PC-9 (cell line): ENCODE measurements at regions not wholly inside any gene's neighbourhood (a gene's known extent, or its start where the extent isn't known, plus 50 kb on each side); places are given as distances from the start of the nearest gene placed in this dataset.

Experiments
- BruUV-seq: library from RNA; stranded (reverse); fragments of 400-500 nt; replicated peaks from 2 replicates; lab custom pipeline; 2021; lab: Mats Ljungman, UMichigan
- CTCF ChIA-PET: fragments of 300-600 bp; sonication (Branson Sonifier 250); formaldehyde crosslinking; loops from one replicate; lab custom pipeline; 2022; ENCODE audit warnings: antibody characterized with exemption; lab: Charles Lee
- POLR2A ChIA-PET: fragments of 300-600 bp; sonication (Branson Sonifier 250); formaldehyde crosslinking; loops from one replicate; lab custom pipeline; 2022; ENCODE audit warnings: antibody characterized with exemption; ENCODE audit not compliant: unreplicated experiment; lab: Charles Lee
- DNase-seq, 2 experiments: peaks; one replicate each; pipeline versions ENCODE4 v3.0.0 to v3.0.0-alpha.2; 2015 to 2022; ENCODE audit warnings: mixed read lengths in 1 of 2
- H2AFZ ChIP-seq: fragments of 200-600 bp; sonication (generic); 2 replicates; pipeline ENCODE4 v1.8.1; 2017; ENCODE audit warnings: antibody characterized with exemption
- H3F3A ChIP-seq: fragments of 200-600 bp; sonication (generic); 2 replicates; pipeline ENCODE4 v1.8.1; 2017; ENCODE audit warnings: antibody characterized with exemption, mild to moderate bottlenecking, low read depth; ENCODE audit not compliant: insufficient read depth
- H3K27ac ChIP-seq: fragments of 200-600 bp; sonication (generic); 2 replicates; pipeline ENCODE4 v1.6.1; 2016; ENCODE audit warnings: mixed run types
- H3K27me3 ChIP-seq: fragments of 200-600 bp; sonication (generic); 2 replicates; pipeline ENCODE4 v1.6.1; 2016; ENCODE audit warnings: low read depth, mixed run types; ENCODE audit not compliant: insufficient read depth
- H3K36me3 ChIP-seq: fragments of 200-600 bp; sonication (generic); 2 replicates; pipeline ENCODE4 v1.6.1; 2016; ENCODE audit warnings: low read depth, mixed run types
- H3K4me1 ChIP-seq: fragments of 200-600 bp; sonication (generic); replicated peaks from 2 replicates; pipeline ENCODE4 v1.6.1; 2016; ENCODE audit warnings: mixed run types; ENCODE audit not compliant: insufficient read depth
- H3K4me2 ChIP-seq: fragments of 200-600 bp; sonication (generic); 2 replicates; pipeline ENCODE4 v1.6.1; 2017; ENCODE audit warnings: mixed run types
- H3K4me3 ChIP-seq: fragments of 200-600 bp; sonication (generic); 2 replicates; pipeline ENCODE4 v1.6.1; 2016; ENCODE audit warnings: mixed run types
- H3K79me2 ChIP-seq: fragments of 200-600 bp; sonication (generic); 2 replicates; pipeline ENCODE4 v1.6.1; 2017; ENCODE audit warnings: low read depth, mixed run types
- H3K9me2 ChIP-seq: fragments of 200-600 bp; sonication (generic); 2 replicates; pipeline ENCODE4 v1.8.1; 2017; ENCODE audit warnings: mild to moderate bottlenecking; ENCODE audit not compliant: insufficient read depth
- H3K9me3 ChIP-seq: fragments of 200-600 bp; sonication (generic); 2 replicates; pipeline ENCODE4 v1.8.1; 2016; ENCODE audit warnings: low read depth; ENCODE audit not compliant: insufficient read depth
- H4K20me1 ChIP-seq: fragments of 200-600 bp; sonication (generic); 2 replicates; pipeline ENCODE4 v1.8.1; 2017; ENCODE audit not compliant: insufficient read depth
- CTCF ChIP-seq: fragments of 200-600 bp; sonication (generic); conservative IDR thresholded peaks from 2 replicates; pipeline ENCODE4 v1.6.1; 2017; ENCODE audit warnings: mixed run types, antibody characterized with exemption, mild to moderate bottlenecking, moderate library complexity
- EZH2 ChIP-seq: fragments of 200-600 bp; sonication (generic); IDR thresholded peaks from 2 replicates; pipeline ENCODE4 v1.8.0; 2017; ENCODE audit warnings: antibody characterized with exemption, low read depth
- intact Hi-C: fragments of 100-400 bp; cut with micrococcal nuclease; formaldehyde crosslinking; loops from one replicate; pipeline ENCODE4 v1.10.0; 2022; ENCODE audit not compliant: unreplicated experiment

GRCh38 chr5:65073250-65073661, 304.5 kb downstream of the CWC27 start:
- H3K36me3 ChIP-seq: no peaks in the 10 kb centered on the region
- H2AFZ ChIP-seq: no peak overlapping the region
- no peak overlapping the region for H3K27ac ChIP-seq
- TF ChIP-seq CTCF: no peak
- no peak for TF ChIP-seq EZH2
- DNase-seq: no peak
- ChIA-PET CTCF (no interaction called here), POLR2A (interaction anchor here (0.6 kb wide), 1 partner anchor 409 kb away, joined by 4 read pairs; no protein-coding TSS in a partner anchor)
- no peaks in the 10 kb centered on the region for H3K27me3 ChIP-seq
- H3K9me3 ChIP-seq: no peaks in the 10 kb centered on the region
- no peaks in the 10 kb centered on the region for H4K20me1 ChIP-seq
- H3F3A ChIP-seq: no peaks in the 10 kb centered on the region
- no peaks in the 10 kb centered on the region for H3K79me2 ChIP-seq
- no peak overlapping the region for H3K4me3 ChIP-seq
- BruUV-seq: no TSS peak
- H3K4me2 ChIP-seq: no peak overlapping the region
- intact Hi-C loops: no loop called here
- H3K9me2 ChIP-seq: no peaks in the 10 kb centered on the region
- no peaks in the 10 kb centered on the region for H3K4me1 ChIP-seq

- Histone ChIP-seq H3F3A (no peaks in the 10 kb centered on the region), H3K4me3 (no peak overlapping the region), H3K36me3 (no peaks in the 10 kb centered on the region), H3K9me3 (no peaks in the 10 kb centered on the region), H3K4me1 (no peaks in the 10 kb centered on the region), H3K27ac (no peak overlapping the region), H3K27me3 (no peaks in the 10 kb centered on the region), H3K79me2 (no peaks in the 10 kb centered on the region), H4K20me1 (no peaks in the 10 kb centered on the region), H3K9me2 (no peaks in the 10 kb centered on the region), H2AFZ (no peak overlapping the region), H3K4me2 (no peak overlapping the region)
- CTCF ChIA-PET: no interaction called here
- TF ChIP-seq EZH2 (no peak), CTCF (no peak)
- intact Hi-C loops: no loop called here
- DNase-seq: no peak
- POLR2A ChIA-PET: no interaction called here
- no TSS peak for BruUV-seq
These were observed 307.0 kb downstream of the CWC27 start for GRCh38 chr5:65075623-65076250.

- Histone ChIP-seq H3K27me3 (no peaks in the 10 kb centered on the region), H3F3A (no peaks in the 10 kb centered on the region), H3K4me1 (no peaks in the 10 kb centered on the region), H3K79me2 (no peaks in the 10 kb centered on the region), H2AFZ (no peak overlapping the region), H3K27ac (no peak overlapping the region), H3K9me2 (no peaks in the 10 kb centered on the region), H4K20me1 (no peaks in the 10 kb centered on the region), H3K4me3 (no peak overlapping the region), H3K36me3 (no peaks in the 10 kb centered on the region), H3K4me2 (no peak overlapping the region), H3K9me3 (no peaks in the 10 kb centered on the region)
- ChIA-PET CTCF (no interaction called here), POLR2A (no interaction called here)
- BruUV-seq: no TSS peak
- TF ChIP-seq EZH2 (no peak), CTCF (peak; percentile 43; the same call in 1 of the 2 replicates)
- intact Hi-C loops: no loop called here
- peak in 1 of 2 experiments; percentile 12 for DNase-seq
These were observed 307.6 kb downstream of the CWC27 start for GRCh38 chr5:65076251-65076869.
